GM21619 (cell line): ENCODE measurements at regions not wholly inside any gene's neighbourhood (a gene's known extent, or its start where the extent isn't known, plus 50 kb on each side); places are given as distances from the start of the nearest gene placed in this dataset.
"Not testable (repeated sequence)": the region's sequence is repeated elsewhere in the genome, so short reads cannot be mapped to it uniquely, and the experiment has no call there.

ENCODE experiments used
- ATAC-seq: cut with Tn5 transposase; IDR thresholded peaks from one replicate; pipeline ENCODE4 v1.9.1; 2021; ENCODE audit not compliant: unreplicated experiment

DNA sequence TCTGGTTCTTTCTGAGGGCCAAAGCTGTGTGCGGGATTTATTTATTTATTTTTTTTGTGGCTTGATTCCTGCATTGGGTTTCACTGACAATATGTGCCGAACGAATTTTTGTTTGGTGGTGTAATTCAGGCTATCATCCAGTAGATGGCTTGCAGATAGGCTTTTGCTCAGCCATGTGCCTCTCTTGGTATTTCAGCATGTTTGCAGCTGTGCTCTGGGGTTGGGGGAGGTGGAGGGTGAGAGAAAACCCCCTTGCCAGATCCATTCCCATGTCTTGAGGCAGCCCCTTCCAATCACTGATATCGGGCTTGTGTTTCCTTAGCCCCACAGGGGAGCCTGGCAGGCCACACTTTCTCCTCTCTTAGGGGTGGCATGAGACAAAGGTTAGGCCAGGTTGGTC, 302.4 kb downstream of the PTGER3 start:
- ATAC-seq, result no peak

- not testable (repeated sequence) for ATAC-seq
Observed at GRCh38 chr1:70746062-70746461, 301.6 kb downstream of the PTGER3 start.

- ATAC-seq, result not testable (repeated sequence)
Observed at GRCh38 chr1:70747123-70747522, 300.5 kb downstream of the PTGER3 start.

GRCh38 chr1:70751676-70752287, 295.8 kb downstream of the PTGER3 start:
- ATAC-seq, result not testable (repeated sequence)

DNA sequence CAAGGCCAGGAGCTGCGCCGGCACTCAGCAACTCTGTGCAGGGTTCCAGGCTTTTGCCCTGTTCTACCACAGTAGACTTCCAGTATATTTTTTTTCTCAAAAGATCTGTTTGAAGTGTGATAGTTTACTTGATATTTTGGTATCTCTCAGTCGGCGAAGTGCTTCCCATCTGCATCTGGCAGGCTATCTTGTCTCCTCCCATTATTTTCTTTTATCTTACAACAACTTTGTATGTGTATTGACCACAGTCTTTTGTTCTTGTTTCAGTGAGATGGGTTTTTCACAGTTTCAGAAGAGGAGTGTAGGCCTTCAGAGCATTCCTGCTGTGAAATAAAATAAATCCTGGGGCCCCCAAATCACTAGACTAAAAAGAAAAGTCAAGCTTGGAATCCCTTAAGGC, 292.9 kb downstream of the PTGER3 start:
- ATAC-seq, result no peak

DNA sequence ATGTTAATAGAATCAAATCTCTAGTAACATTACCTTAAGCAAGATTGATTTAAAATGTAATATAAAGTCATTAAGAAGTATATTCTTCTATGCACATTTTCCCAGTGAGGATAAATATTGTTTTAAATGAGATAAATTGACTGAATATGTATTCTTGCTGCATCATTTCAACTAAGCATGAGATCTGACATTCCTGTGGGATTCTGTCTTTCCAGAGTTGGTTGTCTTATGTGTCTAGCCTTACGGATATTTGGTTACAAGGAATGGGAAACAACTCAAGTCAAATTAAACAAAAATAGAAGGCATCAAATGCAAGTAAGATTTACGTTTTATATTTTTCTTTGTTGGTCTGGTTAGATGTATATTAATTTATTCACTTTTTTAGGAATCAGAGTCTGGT, 287.5 kb downstream of the PTGER3 start:
- ATAC-seq, result no peak

GRCh38 chr1:70762386-70762785, 285.2 kb downstream of the PTGER3 start:
- ATAC-seq, result no peak

DNA sequence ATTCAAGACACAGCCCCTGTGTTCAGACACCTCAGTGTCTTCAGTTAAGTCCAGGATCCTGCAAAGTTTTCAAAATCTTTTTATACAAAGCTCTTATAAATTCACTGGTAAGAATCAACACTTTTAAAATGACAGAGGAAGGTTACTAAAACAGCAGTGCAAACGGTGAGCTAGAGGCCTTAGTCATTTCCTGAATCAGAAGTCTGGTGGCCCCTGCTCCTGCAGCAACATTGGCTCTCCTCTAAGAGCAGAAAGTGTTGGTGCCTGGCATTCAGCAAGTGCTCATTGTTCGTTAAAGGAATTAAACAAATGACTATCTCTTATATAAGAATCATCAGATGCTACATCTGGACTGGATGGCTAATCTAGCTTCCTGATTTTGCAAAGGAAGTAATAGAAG, 282.9 kb downstream of the PTGER3 start:
- ATAC-seq, result no peak

DNA sequence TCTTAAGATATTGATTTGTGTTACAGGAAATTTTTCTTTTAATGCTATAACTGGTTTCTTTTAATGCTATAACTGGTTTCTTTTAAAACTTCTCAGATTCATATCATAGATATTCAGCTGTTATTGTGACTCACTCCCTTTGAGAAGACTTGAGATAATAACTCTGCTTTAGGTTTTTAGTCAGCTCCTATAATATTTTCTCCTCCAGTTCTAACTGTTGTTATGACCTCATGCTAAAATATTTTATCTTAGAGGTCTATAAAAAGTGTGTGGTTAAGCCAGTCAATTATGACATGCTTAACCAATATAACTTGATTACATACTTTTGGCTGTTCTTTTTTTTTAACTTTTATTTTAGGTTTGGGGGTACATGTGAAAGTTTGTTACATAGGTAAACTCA, 280.2 kb downstream of the PTGER3 start:
- no peak for ATAC-seq

- no peak for ATAC-seq
Observed at GRCh38 chr1:70768216-70768615, 279.4 kb downstream of the PTGER3 start.

DNA sequence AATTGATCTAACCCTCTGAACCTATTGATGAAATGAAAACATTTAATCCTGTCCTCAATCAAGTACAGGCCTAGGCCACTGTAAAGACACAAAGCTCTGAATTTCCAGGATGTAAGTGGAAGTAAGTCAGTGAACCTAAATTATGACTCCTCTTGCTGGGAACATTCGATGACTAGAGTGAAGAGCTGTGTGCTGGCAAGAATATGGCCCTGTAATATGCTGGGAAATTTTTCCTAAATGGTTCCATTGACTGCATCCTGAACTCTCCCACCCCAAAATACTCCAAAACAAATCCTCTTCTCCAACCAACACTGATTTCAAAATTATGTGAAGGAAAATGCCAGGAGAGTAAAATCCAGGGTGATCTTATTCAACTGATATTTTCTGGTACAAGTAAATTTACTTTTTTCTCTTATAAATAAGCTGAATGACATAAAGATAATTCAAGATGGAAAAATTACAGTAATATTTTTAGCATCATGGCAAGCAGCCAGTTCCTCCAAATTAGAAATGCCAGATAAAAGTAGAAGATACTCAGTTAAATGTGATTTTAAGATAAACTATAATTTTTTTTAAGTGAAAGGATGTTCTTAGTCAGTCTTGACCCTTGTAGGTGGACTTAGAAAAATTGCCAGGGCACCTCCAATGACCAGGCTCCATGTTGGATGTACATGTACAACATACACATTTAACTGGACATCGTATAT, 269.4 kb downstream of the PTGER3 start:
- ATAC-seq, result no peak

DNA sequence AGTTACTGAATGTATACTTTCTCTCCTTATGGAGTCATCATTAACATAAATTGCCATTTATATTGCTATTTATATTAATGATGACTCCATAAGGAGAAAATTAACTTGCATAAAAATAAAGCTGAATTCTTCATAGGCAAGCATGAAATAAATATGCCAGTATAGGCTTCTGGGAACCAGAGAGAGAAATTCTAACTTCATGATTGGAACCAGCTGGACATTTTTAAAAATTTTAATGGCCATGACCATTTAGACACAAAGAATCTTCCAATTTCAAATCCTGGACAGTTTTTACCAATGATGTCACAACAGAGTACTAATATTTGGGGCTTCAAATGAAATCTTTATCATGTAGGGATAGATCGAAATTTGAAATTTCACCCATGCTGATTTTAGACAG, 268.7 kb downstream of the PTGER3 start:
- ATAC-seq, result no peak

GRCh38 chr1:70779571-70779970, 268.0 kb downstream of the PTGER3 start:
- no peak for ATAC-seq

- no peak for ATAC-seq
Observed at GRCh38 chr1:70785287-70785686, 262.3 kb downstream of the PTGER3 start.

DNA sequence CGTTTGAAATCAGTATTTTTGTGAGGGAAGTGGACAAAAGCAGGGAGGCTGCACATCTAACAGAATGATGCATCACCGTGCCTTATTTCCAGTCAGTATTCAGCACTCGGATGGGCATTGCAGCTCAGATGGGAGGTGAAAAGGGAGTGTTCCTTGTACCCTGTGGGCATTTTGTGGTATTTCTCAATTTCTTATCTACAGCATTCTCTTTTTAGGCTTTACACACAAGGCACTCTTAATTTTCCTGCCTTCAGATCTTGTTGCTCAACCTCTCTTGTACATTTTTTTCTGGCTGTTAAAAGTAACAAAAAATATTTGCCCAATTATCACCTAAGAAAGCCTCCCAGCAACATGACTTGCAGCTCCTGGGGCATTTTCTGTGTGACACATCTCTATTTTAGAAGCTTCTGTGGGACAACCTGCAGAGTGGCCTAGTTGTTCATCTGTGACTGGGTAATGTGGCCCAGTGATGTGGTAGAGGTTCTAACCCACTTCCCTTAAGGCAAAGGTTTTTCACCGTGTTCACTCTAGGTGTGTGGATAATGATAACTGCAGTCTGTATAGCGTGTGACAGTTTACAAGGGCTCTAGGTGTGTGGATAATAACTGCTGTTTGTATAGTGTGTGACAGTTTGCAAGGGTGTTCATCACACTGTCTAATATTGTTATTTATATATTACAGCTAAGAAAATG, 257.2 kb downstream of the PTGER3 start:
- no peak for ATAC-seq

DNA sequence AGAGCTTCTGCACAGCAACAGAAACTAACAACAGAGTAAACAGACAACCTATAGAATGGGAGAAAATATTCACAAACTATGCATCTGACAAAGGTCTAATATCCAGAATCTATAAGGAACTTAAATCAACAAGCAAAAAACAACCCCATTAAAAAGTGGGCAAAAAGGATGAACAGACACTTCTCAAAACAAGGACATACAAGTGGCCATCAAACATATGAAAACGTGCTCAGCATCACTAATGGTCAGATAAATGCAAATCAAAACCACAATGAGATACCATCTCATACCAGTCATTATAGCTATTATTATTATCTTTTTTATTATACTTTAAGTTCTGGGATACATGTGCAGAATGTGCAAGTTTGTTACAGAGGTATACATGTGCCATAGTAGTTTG, 252.6 kb downstream of the PTGER3 start:
- not testable (repeated sequence) for ATAC-seq

DNA sequence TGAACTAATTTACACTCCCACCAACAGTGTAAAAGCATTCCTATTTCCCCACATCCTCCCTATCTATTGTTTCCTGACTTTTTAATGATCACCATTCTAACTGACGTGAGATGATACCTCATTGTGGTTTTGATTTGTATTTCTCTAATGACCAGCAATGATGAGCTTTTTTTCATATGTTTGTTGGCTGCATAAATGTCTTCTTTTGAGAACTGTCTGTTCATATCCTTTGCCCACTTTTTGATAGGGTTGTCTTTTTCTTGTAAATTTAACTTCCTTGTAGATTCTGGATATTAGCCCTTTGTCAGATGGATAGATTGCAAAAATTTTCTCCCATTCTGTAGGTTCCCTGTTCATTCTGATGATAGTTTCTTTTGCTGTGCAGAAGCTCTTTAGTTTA, 251.3 kb downstream of the PTGER3 start:
- ATAC-seq, result not testable (repeated sequence)

- ATAC-seq, result not testable (repeated sequence)
Observed at GRCh38 chr1:70802625-70803024, 245.0 kb downstream of the PTGER3 start.

GRCh38 chr1:70805641-70806040, 242.0 kb downstream of the PTGER3 start:
- ATAC-seq, result no peak

DNA sequence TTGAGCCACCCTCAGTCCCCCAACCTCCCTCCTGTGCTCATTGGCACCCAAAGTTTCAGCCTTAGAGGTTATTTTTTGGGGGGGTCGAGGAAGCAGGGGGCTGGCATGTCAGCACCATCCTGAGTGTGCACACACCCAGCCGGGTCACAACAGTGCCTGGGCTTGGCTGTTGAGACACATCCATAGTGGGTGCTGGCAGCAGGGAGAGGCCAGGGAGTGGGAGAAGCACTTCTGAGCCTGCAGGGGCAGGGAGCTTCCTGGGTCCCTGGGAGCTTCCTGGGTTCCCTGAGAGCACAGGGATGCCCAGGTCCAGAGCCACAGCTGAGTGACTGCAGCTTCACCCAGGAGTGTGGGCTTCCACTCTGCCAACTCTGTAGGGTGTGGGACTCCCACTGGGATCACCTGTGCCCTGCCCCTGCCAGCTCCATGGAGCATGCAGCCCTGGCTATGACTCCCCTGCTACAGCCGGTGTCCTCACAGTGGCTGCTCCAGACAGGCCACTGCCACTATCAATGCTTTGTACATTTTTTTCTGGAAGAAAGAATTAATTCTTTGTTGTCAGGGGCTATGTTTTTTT, 240.4 kb downstream of the PTGER3 start:
- ATAC-seq, result no peak

GRCh38 chr1:70809069-70809468, 238.5 kb downstream of the PTGER3 start:
- no peak for ATAC-seq

GRCh38 chr1:70811815-70812214, 235.8 kb downstream of the PTGER3 start:
- no peak for ATAC-seq
